GM13976 (cell line): ENCODE measurements at regions not wholly inside any gene's neighbourhood (a gene's known extent, or its start where the extent isn't known, plus 50 kb on each side); places are given as distances from the start of the nearest gene placed in this dataset.

ENCODE experiments used
- DNase-seq: peaks from one replicate; pipeline ENCODE4 v3.0.0; 2012; ENCODE audit warnings: low spot score
- in situ Hi-C: fragments of 300-500 bp; cut with MboI; formaldehyde crosslinking; loops from one replicate; pipeline ENCODE4 v1.12.0; 2022; ENCODE audit warnings: low sequenced_read_pairs, mixed read lengths, inconsistent platforms; ENCODE audit not compliant: unreplicated experiment
- TF ChIP-seq, protein P1 (sequence below): IDR thresholded peaks from 2 replicates; pipeline ENCODE4 v1.5.1; 2012; ENCODE audit warnings: borderline replicate concordance, mild to moderate bottlenecking; ENCODE audit not compliant: insufficient read depth; ENCODE audit errors: extremely low read depth, missing control alignments, control extremely low read depth

DNA sequence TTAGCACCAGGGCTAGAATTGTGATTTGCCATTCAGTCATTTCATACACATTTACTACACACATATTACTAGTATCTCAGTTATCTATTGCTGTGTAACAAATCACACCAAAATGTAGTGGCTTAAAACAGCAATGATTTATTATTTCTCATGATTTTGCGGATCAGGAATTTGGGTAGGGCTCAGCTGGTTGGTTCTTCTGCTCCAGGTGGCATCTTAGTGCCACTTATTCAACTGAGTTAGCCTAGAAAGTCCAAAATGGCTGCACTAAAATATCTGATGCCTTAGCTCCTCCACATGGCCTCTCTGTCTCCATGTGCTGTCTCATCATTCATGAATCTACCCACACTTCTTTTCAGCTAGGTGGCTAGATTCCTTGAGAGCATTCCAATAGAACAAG is 107.1 kb downstream of the ZFP36L2 start:
- in situ Hi-C loops: no loop called here
- TF ChIP-seq, protein P1, sequence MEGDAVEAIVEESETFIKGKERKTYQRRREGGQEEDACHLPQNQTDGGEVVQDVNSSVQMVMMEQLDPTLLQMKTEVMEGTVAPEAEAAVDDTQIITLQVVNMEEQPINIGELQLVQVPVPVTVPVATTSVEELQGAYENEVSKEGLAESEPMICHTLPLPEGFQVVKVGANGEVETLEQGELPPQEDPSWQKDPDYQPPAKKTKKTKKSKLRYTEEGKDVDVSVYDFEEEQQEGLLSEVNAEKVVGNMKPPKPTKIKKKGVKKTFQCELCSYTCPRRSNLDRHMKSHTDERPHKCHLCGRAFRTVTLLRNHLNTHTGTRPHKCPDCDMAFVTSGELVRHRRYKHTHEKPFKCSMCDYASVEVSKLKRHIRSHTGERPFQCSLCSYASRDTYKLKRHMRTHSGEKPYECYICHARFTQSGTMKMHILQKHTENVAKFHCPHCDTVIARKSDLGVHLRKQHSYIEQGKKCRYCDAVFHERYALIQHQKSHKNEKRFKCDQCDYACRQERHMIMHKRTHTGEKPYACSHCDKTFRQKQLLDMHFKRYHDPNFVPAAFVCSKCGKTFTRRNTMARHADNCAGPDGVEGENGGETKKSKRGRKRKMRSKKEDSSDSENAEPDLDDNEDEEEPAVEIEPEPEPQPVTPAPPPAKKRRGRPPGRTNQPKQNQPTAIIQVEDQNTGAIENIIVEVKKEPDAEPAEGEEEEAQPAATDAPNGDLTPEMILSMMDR: no peak
- DNase-seq: no peak

- TF ChIP-seq, protein P1: no peak
- in situ Hi-C loops: no loop called here
- no peak for DNase-seq
These were observed 108.8 kb downstream of the ZFP36L2 start for GRCh38 chr2:43117521-43118143.

- no peak for DNase-seq
- TF ChIP-seq, protein P1: no peak
- in situ Hi-C loops: no loop called here
These were observed 109.4 kb downstream of the ZFP36L2 start for GRCh38 chr2:43116988-43117387.

DNA sequence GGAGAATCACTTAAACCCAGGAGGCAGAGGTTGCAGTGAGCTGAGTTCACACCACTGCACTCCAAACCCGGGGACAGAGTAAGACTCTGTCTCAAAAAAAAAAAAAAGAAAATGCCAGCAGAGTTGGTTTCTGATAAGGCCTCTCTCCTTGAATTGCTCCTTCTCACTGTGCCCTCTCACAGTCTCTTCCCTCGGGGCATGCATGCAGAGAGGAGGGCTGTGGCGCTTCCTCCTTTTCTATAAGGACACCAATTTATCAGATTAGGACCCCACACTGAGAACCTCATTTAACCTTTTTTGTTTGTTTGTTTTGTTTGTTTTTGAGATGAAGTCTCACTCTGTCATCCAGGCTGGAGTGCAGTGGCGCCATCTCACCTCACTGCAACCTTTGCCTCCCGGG is 110.5 kb downstream of the ZFP36L2 start:
- DNase-seq: no peak
- TF ChIP-seq, protein P1: no peak
- in situ Hi-C loops: no loop called here

- in situ Hi-C loops: no loop called here
- TF ChIP-seq, protein P1: no peak
- no peak for DNase-seq
These were observed 112.2 kb downstream of the ZFP36L2 start for GRCh38 chr2:43114210-43114609.

GRCh38 chr2:43111788-43112554 is 114.4 kb downstream of the ZFP36L2 start:
- TF ChIP-seq, protein P1: no peak
- no peak for DNase-seq
- in situ Hi-C loops: no loop called here
